ENCODE measurements at regions not wholly inside any gene's neighbourhood (a gene's known extent, or its start where the extent isn't known, plus 50 kb on each side); places are given as distances from the start of the nearest gene placed in this dataset.

- no peak for TF ChIP-seq CTCF (IDR thresholded peaks at IDR 0.05)
- no peak for TF ChIP-seq POLR2A (IDR thresholded peaks at IDR 0.05)
- TF ChIP-seq EP300 (IDR thresholded peaks at IDR 0.05), result no peak
These were observed 164.2 kb downstream of the OGFRL1 start for GRCh38 chr6:71452697-71453370.
